GM21737 (cell line): ENCODE measurements at regions not wholly inside any gene's neighbourhood (a gene's known extent, or its start where the extent isn't known, plus 50 kb on each side); places are given as distances from the start of the nearest gene placed in this dataset.
"Not testable (repeated sequence)": the region's sequence is repeated elsewhere in the genome, so short reads cannot be mapped to it uniquely, and the experiment has no call there.

Experiments used
- ATAC-seq: cut with Tn5 transposase; IDR thresholded peaks from one replicate; pipeline ENCODE4 v1.9.1; 2021; ENCODE audit warnings: mild to moderate bottlenecking, moderate library complexity; ENCODE audit not compliant: unreplicated experiment

DNA sequence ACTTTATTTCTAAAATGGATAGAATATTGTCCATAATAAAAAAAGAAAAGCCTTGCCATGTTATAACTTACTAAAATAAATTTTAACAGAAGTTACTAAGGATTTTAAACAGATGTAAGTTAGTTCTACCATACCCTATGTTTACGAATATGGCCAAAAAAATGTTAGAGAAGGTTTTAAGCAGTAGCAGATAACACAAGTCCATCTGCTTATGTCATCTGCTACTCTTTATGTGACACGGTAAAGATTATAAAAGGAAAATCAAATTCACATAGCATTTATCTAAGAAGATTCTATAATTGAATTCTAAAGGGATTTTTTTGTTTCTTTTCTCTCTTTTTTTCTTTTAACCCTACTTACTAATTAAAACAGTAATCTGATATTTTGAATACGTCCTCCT, 114.2 kb upstream of the MIR17HG start:
- no peak for ATAC-seq

- no peak for ATAC-seq
Measured at GRCh38 chr13:91236182-91236581, 111.3 kb upstream of the MIR17HG start.

DNA sequence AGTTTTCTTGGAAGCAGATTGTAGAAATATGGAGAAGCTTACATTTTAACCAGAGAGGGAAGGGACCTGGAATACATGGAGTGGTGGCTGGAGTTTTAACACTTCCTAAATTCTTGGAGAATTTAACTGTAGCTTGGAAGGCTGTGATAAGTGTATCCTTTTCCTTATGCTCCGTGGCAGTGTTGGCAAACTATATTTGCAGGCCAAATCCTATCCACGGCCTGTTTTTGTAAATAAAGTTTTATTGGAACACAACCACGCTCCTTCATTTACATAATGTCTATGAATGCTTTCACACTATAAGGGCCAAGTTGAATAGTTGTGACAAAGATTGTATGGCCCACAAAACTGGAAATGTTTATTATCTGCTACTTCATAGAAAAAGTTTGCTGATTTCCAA, 110.6 kb upstream of the MIR17HG start:
- ATAC-seq: no peak

DNA sequence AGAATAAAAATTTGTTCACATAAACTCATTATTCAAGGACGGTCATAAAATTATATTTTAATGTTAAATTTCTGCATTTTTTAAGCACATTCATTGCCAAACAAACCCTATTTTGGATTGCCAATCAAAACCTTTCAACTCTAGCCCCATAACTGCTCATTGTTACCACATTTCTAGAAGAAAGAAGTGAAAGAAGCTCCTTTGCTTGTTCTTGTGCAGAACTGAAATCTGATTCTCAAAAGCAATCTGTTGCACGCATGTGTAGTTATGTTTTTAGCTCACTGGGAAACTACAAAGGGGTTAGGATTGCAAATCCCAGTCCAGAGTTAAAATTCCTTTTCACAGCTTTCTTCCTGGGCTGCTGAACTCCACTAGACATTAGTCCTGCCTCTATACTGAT, 109.5 kb upstream of the MIR17HG start:
- ATAC-seq: no peak

- ATAC-seq: no peak
Measured at GRCh38 chr13:91240341-91240740, 107.1 kb upstream of the MIR17HG start.

DNA sequence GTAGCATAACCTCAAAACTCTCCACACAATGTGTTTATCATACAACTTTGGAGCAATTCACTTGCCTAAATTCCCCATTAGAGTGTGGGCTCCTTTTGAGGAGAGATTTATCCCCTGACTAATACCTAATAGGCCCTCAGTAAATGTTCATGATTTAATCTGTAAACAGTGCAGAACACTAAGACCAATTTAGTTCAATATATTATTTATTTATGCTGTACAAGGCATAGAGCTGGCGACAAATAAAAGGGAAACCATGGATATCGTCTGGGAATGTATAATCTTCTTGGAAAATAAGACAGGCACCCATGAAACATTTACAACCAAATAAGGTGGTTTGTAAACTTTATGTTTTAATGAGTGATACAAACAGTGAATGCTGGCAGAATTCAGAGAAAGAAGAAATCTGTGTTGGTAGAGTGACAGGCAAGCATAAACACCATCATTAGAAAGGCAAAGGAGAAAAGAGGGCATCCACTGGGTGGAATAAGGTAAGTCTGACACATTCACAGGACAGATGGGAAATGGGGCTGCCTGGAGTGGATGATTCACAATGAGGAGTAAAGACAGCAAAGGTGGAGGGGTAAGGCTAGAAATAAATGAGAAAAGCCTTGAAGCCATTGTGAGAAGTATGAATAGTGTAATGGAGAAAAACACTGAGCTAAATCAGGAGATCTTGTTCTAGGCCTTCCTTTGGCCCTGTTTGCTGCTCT, 106.1 kb upstream of the MIR17HG start:
- no peak for ATAC-seq

DNA sequence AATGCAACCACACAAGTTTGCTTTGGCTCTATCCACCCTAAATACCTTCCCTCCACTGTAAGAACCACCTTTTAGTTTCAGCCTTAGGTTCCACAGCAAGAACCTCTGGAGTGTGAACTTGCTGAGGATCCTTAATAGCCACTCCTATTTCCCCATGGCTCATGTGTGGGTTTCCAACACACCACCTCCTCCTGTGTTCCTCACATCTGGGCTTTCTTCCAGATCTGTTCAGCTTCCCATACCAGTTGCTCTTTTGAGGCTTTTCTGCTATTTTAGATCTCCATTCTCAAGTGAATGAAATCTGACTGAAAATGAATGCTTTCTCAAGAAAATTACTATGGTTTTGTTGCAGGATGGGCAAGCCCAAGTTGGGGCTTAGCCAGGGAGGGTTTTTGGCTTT, 104.8 kb upstream of the MIR17HG start:
- ATAC-seq: no peak

DNA sequence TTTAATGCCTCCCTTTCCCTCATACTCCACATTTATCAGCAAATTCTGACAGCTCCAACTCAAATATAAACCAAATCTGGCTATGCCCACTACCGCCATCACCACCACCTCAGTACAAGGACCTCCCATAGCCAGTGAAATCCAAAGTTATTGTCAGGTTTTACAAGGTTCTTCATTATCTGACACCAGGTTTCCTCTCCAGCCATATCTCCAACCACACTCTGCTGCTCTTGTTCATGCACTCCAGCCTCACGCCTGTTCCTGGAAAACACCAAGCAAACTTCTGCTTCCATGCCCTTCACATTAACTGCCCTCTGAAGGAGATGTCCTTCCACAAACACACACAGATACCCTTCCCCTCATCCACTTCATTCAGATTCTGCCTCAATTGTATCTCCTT, 102.2 kb upstream of the MIR17HG start:
- no peak for ATAC-seq

GRCh38 chr13:91247768-91248167, 99.7 kb upstream of the MIR17HG start:
- no peak for ATAC-seq

- no peak for ATAC-seq
Measured at GRCh38 chr13:91248249-91248648, 99.2 kb upstream of the MIR17HG start.

- ATAC-seq: no peak
Measured at GRCh38 chr13:91249370-91249769, 98.1 kb upstream of the MIR17HG start.

GRCh38 chr13:91249861-91250260, 97.6 kb upstream of the MIR17HG start:
- no peak for ATAC-seq

DNA sequence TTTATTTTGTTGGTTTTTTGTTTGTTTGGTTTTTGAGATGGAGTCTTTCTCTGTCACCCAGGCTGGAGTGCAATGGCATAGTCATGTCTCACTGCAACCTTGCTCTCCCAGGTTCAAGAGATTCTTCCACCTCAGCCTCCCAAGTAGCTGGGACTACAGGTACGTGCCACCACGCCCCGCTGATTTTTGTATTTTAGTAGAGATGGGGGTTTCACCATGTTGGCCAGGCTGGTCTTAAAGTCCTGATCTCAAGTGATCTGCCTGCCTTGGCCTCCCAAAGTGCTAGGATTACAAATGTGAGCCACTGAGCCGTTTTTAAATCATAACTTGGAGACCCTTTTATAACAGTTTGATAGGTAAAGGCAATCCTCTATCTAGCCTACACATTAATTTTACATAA, 95.9 kb upstream of the MIR17HG start:
- not testable (repeated sequence) for ATAC-seq

DNA sequence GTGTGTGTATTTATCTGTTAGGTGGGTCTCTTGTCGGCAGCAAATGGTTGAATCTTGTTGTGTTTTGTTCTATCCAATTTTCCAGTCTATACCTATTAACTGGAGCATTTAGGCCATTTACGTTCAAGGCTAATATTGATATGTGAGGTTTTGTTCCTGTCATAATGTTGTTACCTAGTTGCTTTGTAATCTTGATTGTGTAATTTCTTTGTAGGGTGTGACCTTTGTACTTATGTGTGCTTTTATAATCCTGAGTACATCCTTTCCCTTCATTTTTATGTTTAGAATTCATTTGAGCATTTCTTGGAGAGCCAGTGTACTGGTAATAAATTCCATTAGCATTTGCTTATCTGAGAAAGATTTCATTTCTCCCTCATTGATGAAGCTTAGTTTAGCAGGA, 83.0 kb upstream of the MIR17HG start:
- ATAC-seq: no peak

DNA sequence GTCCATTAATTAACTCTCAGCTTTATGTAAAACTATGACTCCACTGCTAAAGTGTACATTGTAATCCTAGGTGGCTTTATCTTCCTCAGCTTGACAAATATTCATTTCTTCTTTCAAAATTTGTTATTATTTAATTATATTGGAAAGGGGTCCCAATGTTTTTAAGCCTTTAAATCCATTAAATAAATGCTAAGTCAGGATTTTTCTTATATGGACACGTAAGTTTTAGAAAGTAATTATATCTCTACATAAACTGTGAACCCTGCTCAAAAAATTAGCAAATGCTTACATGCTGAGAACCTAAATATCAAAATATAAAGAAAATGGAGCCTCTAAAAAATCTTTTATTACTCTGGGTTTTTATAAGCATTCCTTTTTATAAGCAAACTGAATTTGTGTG, 78.2 kb upstream of the MIR17HG start:
- no peak for ATAC-seq

GRCh38 chr13:91270031-91270430, 77.5 kb upstream of the MIR17HG start:
- no peak for ATAC-seq

DNA sequence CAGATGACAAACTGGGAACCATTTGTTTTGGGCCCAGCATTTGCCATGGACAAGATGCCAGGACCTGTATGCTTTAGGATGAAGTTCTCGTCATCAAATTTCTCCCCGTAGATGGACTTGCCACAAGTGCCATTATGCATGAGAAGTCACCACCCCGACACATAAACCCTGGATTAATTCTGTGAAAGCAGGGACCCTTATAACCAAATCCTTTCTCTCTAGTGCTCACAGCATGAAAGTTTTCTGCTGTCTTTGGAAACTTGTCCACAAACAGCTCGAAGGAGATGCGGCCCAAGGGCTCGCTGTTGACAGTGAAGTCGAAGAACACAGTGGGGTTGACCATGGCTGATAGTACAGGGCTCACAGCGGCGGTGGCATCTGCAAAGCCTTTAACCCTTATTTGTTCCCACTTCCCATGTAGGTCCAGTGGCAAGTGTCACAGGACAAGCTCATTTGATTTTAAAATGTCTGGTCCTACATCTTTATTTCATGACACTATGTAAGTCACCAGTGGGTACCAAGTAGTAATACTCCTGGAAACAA, 75.2 kb upstream of the MIR17HG start:
- ATAC-seq: no peak

DNA sequence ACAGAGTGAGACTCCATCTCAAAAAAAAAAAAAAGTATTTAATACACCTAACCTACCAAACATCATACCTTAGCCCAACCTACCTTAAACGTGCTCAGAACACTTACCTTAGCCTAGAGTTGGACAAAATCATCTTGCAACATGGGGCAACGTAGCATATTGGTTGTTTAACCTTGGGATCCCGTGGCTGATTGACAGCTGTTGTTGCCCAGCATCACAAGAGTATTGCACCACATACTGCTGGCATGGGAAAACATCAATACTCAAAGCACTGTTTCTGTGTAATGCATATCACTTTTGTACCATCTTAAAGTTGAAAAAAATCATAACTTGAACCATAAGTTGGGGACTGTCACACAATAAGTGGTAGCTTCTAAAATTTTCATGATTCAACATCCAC, 73.8 kb upstream of the MIR17HG start:
- ATAC-seq: no peak

- no peak for ATAC-seq
Measured at GRCh38 chr13:91277013-91277676, 70.3 kb upstream of the MIR17HG start.

DNA sequence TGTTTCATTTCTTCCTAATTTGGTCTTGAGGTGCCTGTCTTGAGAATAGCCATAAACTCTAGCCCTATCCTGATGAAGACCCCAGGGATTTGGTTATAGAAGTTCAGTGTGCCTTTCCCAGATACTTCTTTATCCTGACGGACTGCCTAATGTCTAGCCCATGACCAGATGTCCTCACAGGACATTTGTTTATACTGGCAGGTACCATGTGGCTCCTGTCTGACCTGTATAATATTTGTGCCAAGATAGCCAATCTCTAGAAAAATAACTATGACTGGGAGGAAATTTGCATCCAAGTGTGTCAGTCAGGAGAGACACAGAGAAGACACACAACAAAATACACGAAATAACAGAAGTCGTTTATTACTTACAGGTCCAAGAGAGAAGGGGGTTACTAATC, 69.2 kb upstream of the MIR17HG start:
- ATAC-seq: no peak

GRCh38 chr13:91278888-91279287, 68.6 kb upstream of the MIR17HG start:
- ATAC-seq: no peak

GRCh38 chr13:91280801-91281200, 66.7 kb upstream of the MIR17HG start:
- no peak for ATAC-seq

- ATAC-seq: no peak
Measured at GRCh38 chr13:91284335-91284734, 63.2 kb upstream of the MIR17HG start.
